GM12892 (cell line): ENCODE measurements at regions not wholly inside any gene's neighbourhood (a gene's known extent, or its start where the extent isn't known, plus 50 kb on each side); places are given as distances from the start of the nearest gene placed in this dataset.

Experiments used
- POLR2A ChIP-seq: IDR thresholded peaks from 2 replicates; pipeline ENCODE4 v1.6.1; 2011; ENCODE audit warnings: low read depth, low read length, control low read depth
- POLR2AphosphoS5 ChIP-seq: IDR thresholded peaks from 2 replicates; pipeline ENCODE4 v1.6.1; 2011; ENCODE audit warnings: low read depth, low read length, control low read depth

DNA sequence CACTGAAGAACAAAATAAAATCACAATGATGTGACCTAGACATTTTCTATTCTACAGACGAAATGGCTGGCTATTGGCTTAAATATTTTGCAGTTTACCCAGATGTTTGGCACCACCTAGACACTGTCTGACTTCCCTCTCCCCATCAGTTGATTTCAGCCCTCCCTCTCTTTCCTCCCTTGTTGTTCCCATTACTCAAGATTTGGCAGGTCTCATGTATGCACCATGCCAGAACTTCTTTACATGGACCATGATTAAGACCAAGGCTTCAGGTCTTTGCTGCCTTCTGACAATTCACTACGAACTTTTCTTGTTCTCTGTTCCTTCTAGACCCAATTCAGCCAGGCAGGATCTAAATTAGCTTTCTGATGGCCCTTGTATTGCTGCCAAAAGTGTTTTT, 66.6 kb upstream of the GDNF start:
- TF ChIP-seq POLR2A (no peak), POLR2AphosphoS5 (no peak)
